H54 (cell line): ENCODE measurements at regions not wholly inside any gene's neighbourhood (a gene's known extent, or its start where the extent isn't known, plus 50 kb on each side); places are given as distances from the start of the nearest gene placed in this dataset.

Source experiments
- DNase-seq: peaks from one replicate; pipeline ENCODE4 v3.0.0; 2011; ENCODE audit warnings: low spot score, mixed read lengths; ENCODE audit not compliant: insufficient read length
- FAIRE-seq: peaks from 3 replicates; lab custom pipeline; 2011; peaks lifted over from hg19 to GRCh38; lab: Jason Lieb, UNC
- POLR2A ChIP-seq: IDR thresholded peaks from 2 replicates; pipeline ENCODE4 v1.6.1; 2011; ENCODE audit warnings: low read depth, mild to moderate bottlenecking, low read length

- no peak for FAIRE-seq
- DNase-seq: no peak
- no peak for TF ChIP-seq POLR2A
Observed at GRCh38 chr22:49084206-49084605, 743.5 kb downstream of the BRD1 start.

GRCh38 chr22:49083607-49084006, 744.1 kb downstream of the BRD1 start:
- TF ChIP-seq POLR2A: no peak
- DNase-seq (no peak), FAIRE-seq (no peak)

GRCh38 chr22:49082451-49082850, 745.2 kb downstream of the BRD1 start:
- DNase-seq (no peak), FAIRE-seq (no peak)
- no peak for TF ChIP-seq POLR2A

- no peak for FAIRE-seq
- no peak for DNase-seq
Observed at GRCh38 chr22:49081926-49082325, 745.7 kb downstream of the BRD1 start.

GRCh38 chr22:49081261-49081666, 746.4 kb downstream of the BRD1 start:
- DNase-seq (no peak), FAIRE-seq (no peak)
- TF ChIP-seq POLR2A: no peak

More at GRCh38 chr22:49081926-49082325, 745.7 kb downstream of the BRD1 start:
- no peak for TF ChIP-seq POLR2A

GRCh38 chr22:49080631-49081030, 747.0 kb downstream of the BRD1 start:
- no peak for TF ChIP-seq POLR2A
- DNase-seq (no peak), FAIRE-seq (no peak)

GRCh38 chr22:49079743-49080500, 747.8 kb downstream of the BRD1 start:
- FAIRE-seq: no peak
- DNase-seq: no peak
- TF ChIP-seq POLR2A: no peak

- no peak for FAIRE-seq
- no peak for TF ChIP-seq POLR2A
Observed at GRCh38 chr22:49079027-49079725, 748.5 kb downstream of the BRD1 start.

GRCh38 chr22:49078076-49078710, 749.5 kb downstream of the BRD1 start:
- no peak for TF ChIP-seq POLR2A
- no peak for FAIRE-seq
- no peak for DNase-seq

More at GRCh38 chr22:49079027-49079725, 748.5 kb downstream of the BRD1 start:
- no peak for DNase-seq

GRCh38 chr22:49077586-49077985, 750.1 kb downstream of the BRD1 start:
- no peak for FAIRE-seq
- TF ChIP-seq POLR2A: no peak

GRCh38 chr22:49077036-49077393, 750.7 kb downstream of the BRD1 start:
- DNase-seq (no peak), FAIRE-seq (no peak)
- no peak for TF ChIP-seq POLR2A

More at GRCh38 chr22:49077586-49077985, 750.1 kb downstream of the BRD1 start:
- no peak for DNase-seq

GRCh38 chr22:49076300-49077035, 751.2 kb downstream of the BRD1 start:
- TF ChIP-seq POLR2A: no peak
- FAIRE-seq: no peak
- DNase-seq: no peak

- DNase-seq (no peak), FAIRE-seq (no peak)
- no peak for TF ChIP-seq POLR2A
Observed at GRCh38 chr22:49075150-49075549, 752.5 kb downstream of the BRD1 start.
